Ovary (tissue), 7 donors: ENCODE measurements at regions not wholly inside any gene's neighbourhood (a gene's known extent, or its start where the extent isn't known, plus 50 kb on each side); places are given as distances from the start of the nearest gene placed in this dataset.
"Not testable (repeated sequence)": the region's sequence is repeated elsewhere in the genome, so short reads cannot be mapped to it uniquely, and the experiment has no call there.

Source experiments
- DNase-seq, 5 donors: peaks; one replicate each; pipeline ENCODE4 v3.0.0-alpha.2; 2019 to 2020
- H3K27ac ChIP-seq, 2 donors: fragments of 200-600 bp; one replicate each; pipeline versions ENCODE4 v1.5.1 to v1.8.0; 2019 to 2022
- H3K27me3 ChIP-seq: fragments of 200-600 bp; one replicate; pipeline ENCODE4 v1.8.0; 2022
- H3K36me3 ChIP-seq: fragments of 200-600 bp; sonication (generic); one replicate; pipeline ENCODE4 v1.5.1; 2019
- H3K4me1 ChIP-seq: one replicate; pipeline ENCODE4 v1.8.1; 2013; ENCODE audit warnings: mild to moderate bottlenecking, moderate library complexity; ENCODE audit not compliant: insufficient read depth
- H3K4me3 ChIP-seq: fragments of 200-600 bp; sonication (generic); one replicate; pipeline ENCODE4 v1.5.1; 2017
- H3K9me3 ChIP-seq, 2 donors: fragments of 200-600 bp in 1 of 2; sonication (generic) in 1 of 2; one replicate each; pipeline versions ENCODE4 v1.5.1 to v1.8.1; 2013 to 2019; ENCODE audit warnings: mild to moderate bottlenecking in 1 of 2, moderate library complexity in 1 of 2
- CTCF ChIP-seq, 3 donors: fragments of 450-650 bp in 2 of 3; fragments of 200-600 bp in 1 of 3; IDR thresholded peaks; one replicate each; pipeline versions ENCODE4 v1.5.1 to v1.8.0; 2016 to 2022; ENCODE audit warnings: antibody characterized with exemption in 3 of 3, mild to moderate bottlenecking in 1 of 3
- EP300 ChIP-seq: sonication (generic); formaldehyde crosslinking; IDR thresholded peaks from one replicate; pipeline ENCODE4 v1.6.1; 2017; ENCODE audit warnings: antibody characterized with exemption
- POLR2A ChIP-seq: fragments of 450-650 bp; IDR thresholded peaks from one replicate; pipeline ENCODE4 v1.6.1; 2017; ENCODE audit warnings: antibody characterized with exemption, mild to moderate bottlenecking, moderate library complexity
- WGBS, 3 donors: extraction: QIAGEN DNeasy Blood & Tissue Kit in 1 of 3; methylation state at CpG; one replicate each; pipeline versions ENCODE4 v1.1.5 to v1.1.7; 2013 to 2017; 5-methylcytosine and 5-hydroxymethylcytosine counted together
- intact Hi-C, 4 donors: fragments of 100-400 bp; cut with DNase I; formaldehyde crosslinking; loops; one replicate each; pipeline versions ENCODE4 v1.11.0 to v1.15.1; 2022 to 2023
- donor health status: DM: no; HTN: no; CAD: no; lungs with moderate emphysema.
- donor health status: DM: no; HTN: no; CAD: no.
- donor health status: Bipolar disorder and iron deficiency.
- donor health status: DM: no; HTN: no; CAD: no.
- donor health status: DM: yes; HTN: yes; CAD: no.

- DNase-seq, result no peak
- 60 to 70% (median 67%) methylated on average over 3 of the region's 3 CpGs for WGBS, 3 donors
- H3K4me1 ChIP-seq, result no peaks in the 10 kb centered on the region
- H3K36me3 ChIP-seq, result no peaks in the 10 kb centered on the region
- H3K27me3 ChIP-seq, result no peaks in the 10 kb centered on the region
- no peak for TF ChIP-seq EP300
- no peak for TF ChIP-seq CTCF (IDR thresholded peaks at IDR 0.05)
- TF ChIP-seq POLR2A, result no peak
- H3K9me3 ChIP-seq, result no peaks in the 10 kb centered on the region
- no peak overlapping the region for H3K27ac ChIP-seq
- intact Hi-C loops, result no loop called here
- H3K4me3 ChIP-seq, result no peak overlapping the region
Measured at GRCh38 chr16:79943736-79944135, 343.2 kb upstream of the MAF start.

- no peaks in the 10 kb centered on the region for H3K4me1 ChIP-seq
- 83 to 89% (median 86%) methylated on average over 4 of the region's 4 CpGs for WGBS, 3 donors
- no peak for DNase-seq
- no peak overlapping the region for H3K27ac ChIP-seq
- intact Hi-C loops, result no loop called here
- no peak for TF ChIP-seq CTCF (IDR thresholded peaks at IDR 0.05)
- TF ChIP-seq EP300, result no peak
- no peak for TF ChIP-seq POLR2A
- no peaks in the 10 kb centered on the region for H3K27me3 ChIP-seq
- H3K4me3 ChIP-seq, result no peak overlapping the region
- no peaks in the 10 kb centered on the region for H3K36me3 ChIP-seq
- no peaks in the 10 kb centered on the region for H3K9me3 ChIP-seq
Measured at GRCh38 chr16:79938575-79938974, 338.0 kb upstream of the MAF start.

- intact Hi-C loops, H3K4me3 ChIP-seq, H3K9me3 ChIP-seq, H3K36me3 ChIP-seq, DNase-seq, H3K27me3 ChIP-seq, H3K4me1 ChIP-seq, H3K27ac ChIP-seq: not testable (repeated sequence)
Measured at GRCh38 chr16:79937671-79938070, 337.1 kb upstream of the MAF start.

GRCh38 chr16:79933603-79934002 is 333.1 kb upstream of the MAF start:
- H3K4me3 ChIP-seq, result no peak overlapping the region
- no peaks in the 10 kb centered on the region for H3K9me3 ChIP-seq
- intact Hi-C loops, result no loop called here
- H3K27ac ChIP-seq, result no peak overlapping the region
- no peaks in the 10 kb centered on the region for H3K36me3 ChIP-seq
- no peaks in the 10 kb centered on the region for H3K27me3 ChIP-seq
- no peak for DNase-seq
- TF ChIP-seq EP300 (no peak), CTCF (IDR thresholded peaks at IDR 0.05) (no peak), POLR2A (no peak)
- 49 to 70% (median 50%) methylated on average over 8 of the region's 8 CpGs for WGBS, 3 donors
- H3K4me1 ChIP-seq, result peaks cover 6% of the 10 kb centered on the region

GRCh38 chr16:79932572-79932971 is 332.0 kb upstream of the MAF start:
- Histone ChIP-seq H3K27me3 (no peaks in the 10 kb centered on the region), H3K36me3 (no peaks in the 10 kb centered on the region), H3K9me3 (no peaks in the 10 kb centered on the region), H3K27ac (no peak overlapping the region), H3K4me3 (no peak overlapping the region), H3K4me1 (peaks cover 6% of the 10 kb centered on the region)
- WGBS, 3 donors, result 85 to 90% (median 87%) methylated on average over 2 of the region's 2 CpGs
- no peak for TF ChIP-seq EP300
- no peak for TF ChIP-seq CTCF (IDR thresholded peaks at IDR 0.05)
- no peak for TF ChIP-seq POLR2A
- no peak for DNase-seq
- intact Hi-C loops, result no loop called here
